Keratinocyte (primary cell): ENCODE measurements at regions not wholly inside any gene's neighbourhood (a gene's known extent, or its start where the extent isn't known, plus 50 kb on each side); places are given as distances from the start of the nearest gene placed in this dataset.
"Not testable (repeated sequence)": the region's sequence is repeated elsewhere in the genome, so short reads cannot be mapped to it uniquely, and the experiment has no call there.

Experiments used
- DNase-seq: peaks from one replicate; pipeline ENCODE4 v3.0.0-alpha.2; 2011; ENCODE audit warnings: low read depth, missing footprints, low spot score
- FAIRE-seq: peaks from 2 replicates; lab custom pipeline; 2011; peaks lifted over from hg19 to GRCh38; lab: Jason Lieb, UNC
- H2AFZ ChIP-seq: 2 replicates; pipeline ENCODE4 v1.6.0; 2012; ENCODE audit warnings: low read length, control low read depth, inconsistent platforms; ENCODE audit not compliant: control insufficient read depth
- H3K27ac ChIP-seq: 2 replicates; pipeline ENCODE4 v1.5.1; 2011; ENCODE audit warnings: low read length; ENCODE audit not compliant: control insufficient read depth, insufficient read depth
- H3K27me3 ChIP-seq: 3 replicates; pipeline ENCODE4 v1.6.0; 2011; ENCODE audit warnings: low read length; ENCODE audit not compliant: control insufficient read depth, insufficient read depth; ENCODE audit errors: extremely low read depth
- H3K36me3 ChIP-seq, 2 experiments: 2 replicates in 1 of 2; 3 replicates in 1 of 2; pipeline ENCODE4 v1.5.1; 2011; ENCODE audit warnings: low read length in 2 of 2, mild to moderate bottlenecking in 1 of 2; ENCODE audit not compliant: control insufficient read depth in 2 of 2, insufficient read depth in 2 of 2; ENCODE audit errors: extremely low read depth in 1 of 2
- H3K4me1 ChIP-seq: 3 replicates; pipeline ENCODE4 v1.5.1; 2011; ENCODE audit warnings: low read length; ENCODE audit not compliant: control insufficient read depth, insufficient read depth; ENCODE audit errors: extremely low read depth
- H3K4me2 ChIP-seq: 3 replicates; pipeline ENCODE4 v1.6.0; 2011; ENCODE audit warnings: low read depth, low read length; ENCODE audit not compliant: control insufficient read depth, insufficient read depth; ENCODE audit errors: extremely low read depth
- H3K4me3 ChIP-seq, 3 experiments: fragments of 200-600 bp in 1 of 3; sonication (generic) in 1 of 3; 2 replicates in 2 of 3; 3 replicates in 1 of 3; pipeline ENCODE4 v1.5.1; 2011 to 2016; ENCODE audit warnings: low read length in 3 of 3, mild to moderate bottlenecking in 3 of 3, control low read depth in 2 of 3, inconsistent platforms in 1 of 3, low read depth in 1 of 3, mixed read lengths in 1 of 3, mixed run types in 1 of 3, moderate library complexity in 1 of 3; ENCODE audit not compliant: control insufficient read depth in 2 of 3, insufficient read depth in 2 of 3; ENCODE audit errors: extremely low read depth in 1 of 3
- H3K79me2 ChIP-seq: 2 replicates; pipeline ENCODE4 v1.6.0; 2012; ENCODE audit warnings: low read length; ENCODE audit not compliant: control insufficient read depth, insufficient read depth
- H3K9ac ChIP-seq: 3 replicates; pipeline ENCODE4 v1.6.0; 2011; ENCODE audit warnings: low read length; ENCODE audit not compliant: control insufficient read depth, insufficient read depth; ENCODE audit errors: extremely low read depth
- H3K9me1 ChIP-seq: 3 replicates; pipeline ENCODE4 v1.6.0; 2011; ENCODE audit warnings: low read length; ENCODE audit not compliant: control insufficient read depth, insufficient read depth; ENCODE audit errors: extremely low read depth
- H3K9me3 ChIP-seq: 2 replicates; pipeline ENCODE4 v1.5.1; 2012; ENCODE audit warnings: low read depth, low read length; ENCODE audit not compliant: control insufficient read depth
- H4K20me1 ChIP-seq: 3 replicates; pipeline ENCODE4 v1.6.0; 2011; ENCODE audit warnings: low read length; ENCODE audit not compliant: control insufficient read depth, insufficient read depth; ENCODE audit errors: extremely low read depth
- dilution Hi-C: fragments of 300-500 bp; cut with MboI; formaldehyde crosslinking; loops from one replicate; pipeline ENCODE4 v1.7.0; 2020; ENCODE audit warnings: low sequenced_read_pairs; ENCODE audit not compliant: extremely low pct_ligation_motif_present

DNA sequence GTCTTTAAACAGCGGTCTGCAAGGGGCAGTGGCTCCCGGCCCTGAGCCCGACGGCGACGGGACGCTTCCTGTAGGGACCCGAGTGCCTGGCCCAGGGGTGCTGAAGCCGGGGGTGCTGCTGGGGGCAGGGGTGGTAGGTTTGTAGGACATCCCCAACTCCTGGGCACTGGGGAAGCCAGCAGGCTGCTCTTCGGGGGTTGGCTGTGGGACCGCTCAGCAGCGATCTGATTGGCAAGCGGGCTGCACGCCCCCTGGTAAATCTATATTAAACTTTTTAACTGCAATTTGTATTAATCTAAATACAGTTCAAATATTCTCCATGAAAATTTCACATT is 1510.0 kb downstream of the FOXD4L5 start:
- H3K9ac ChIP-seq, H3K79me2 ChIP-seq, H3K4me3 ChIP-seq, H4K20me1 ChIP-seq, dilution Hi-C loops, H2AFZ ChIP-seq, H3K4me2 ChIP-seq, FAIRE-seq, H3K27ac ChIP-seq, H3K27me3 ChIP-seq, H3K4me1 ChIP-seq, H3K36me3 ChIP-seq, H3K9me1 ChIP-seq, DNase-seq, H3K9me3 ChIP-seq: not testable (repeated sequence)

DNA sequence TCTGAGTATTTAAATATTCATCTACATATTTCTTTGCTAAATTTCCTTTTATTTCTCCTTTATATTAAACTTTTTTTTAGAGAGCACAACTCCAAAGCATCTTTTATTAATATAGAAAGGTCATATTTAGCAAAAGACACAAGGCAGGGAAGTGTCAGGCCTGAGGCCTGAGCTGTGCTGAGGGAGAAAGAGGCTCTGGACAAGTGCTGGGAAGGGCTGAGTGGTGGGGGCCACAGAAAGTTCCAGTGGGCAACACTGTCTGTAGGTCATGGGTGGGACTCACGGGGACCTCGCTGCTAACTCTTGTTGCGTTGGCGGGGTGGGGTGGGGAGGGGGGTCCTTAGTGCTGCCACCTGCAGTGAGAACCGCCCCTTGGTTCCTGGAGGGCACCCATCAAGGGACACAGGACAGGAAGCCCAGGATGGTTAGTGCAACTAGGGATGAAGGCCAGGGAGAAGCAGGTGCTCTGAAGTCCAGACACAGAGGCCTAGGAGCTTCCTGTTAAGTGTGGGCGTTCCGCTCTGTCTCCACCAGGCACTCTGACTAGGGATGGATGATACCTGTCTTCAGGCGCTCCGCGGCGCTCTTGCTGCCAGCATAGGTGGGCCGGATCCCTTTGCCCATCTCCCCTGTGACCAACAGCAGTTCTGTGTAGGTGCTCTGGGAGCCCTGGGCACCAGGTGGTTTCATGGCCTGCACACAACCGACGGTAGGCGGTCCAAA is 1510.5 kb downstream of the FOXD4L5 start:
- H3K27ac ChIP-seq, H4K20me1 ChIP-seq, H3K9me1 ChIP-seq, DNase-seq, H3K4me2 ChIP-seq, H3K4me3 ChIP-seq, H3K9ac ChIP-seq, FAIRE-seq, H3K36me3 ChIP-seq, H3K9me3 ChIP-seq, H2AFZ ChIP-seq, H3K4me1 ChIP-seq, H3K27me3 ChIP-seq, dilution Hi-C loops, H3K79me2 ChIP-seq: not testable (repeated sequence)

DNA sequence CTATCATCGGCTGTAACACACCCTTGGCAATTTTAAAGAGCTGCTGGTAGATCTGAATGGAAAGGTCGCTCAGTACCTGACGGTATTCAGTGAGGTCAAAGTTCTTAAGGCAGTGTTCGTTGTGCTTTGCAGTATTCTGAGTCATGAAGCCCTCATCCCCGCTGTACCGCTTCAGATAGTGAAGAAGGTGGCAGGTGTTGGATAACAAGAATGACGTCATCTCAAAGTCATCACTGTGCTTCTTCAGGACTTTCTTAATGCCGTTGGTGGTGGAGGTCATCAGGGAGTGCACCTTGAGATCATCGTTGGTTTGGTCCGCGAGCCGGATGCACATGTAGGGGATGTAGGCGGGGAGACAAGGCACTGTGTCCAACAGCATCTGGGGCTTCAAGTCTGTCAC is 1522.8 kb downstream of the FOXD4L5 start:
- H3K27ac ChIP-seq, FAIRE-seq, H3K36me3 ChIP-seq, H3K4me3 ChIP-seq, H3K4me1 ChIP-seq, DNase-seq, H3K9ac ChIP-seq, H3K27me3 ChIP-seq, dilution Hi-C loops, H3K9me1 ChIP-seq, H3K4me2 ChIP-seq, H3K79me2 ChIP-seq, H4K20me1 ChIP-seq, H2AFZ ChIP-seq, H3K9me3 ChIP-seq: not testable (repeated sequence)

DNA sequence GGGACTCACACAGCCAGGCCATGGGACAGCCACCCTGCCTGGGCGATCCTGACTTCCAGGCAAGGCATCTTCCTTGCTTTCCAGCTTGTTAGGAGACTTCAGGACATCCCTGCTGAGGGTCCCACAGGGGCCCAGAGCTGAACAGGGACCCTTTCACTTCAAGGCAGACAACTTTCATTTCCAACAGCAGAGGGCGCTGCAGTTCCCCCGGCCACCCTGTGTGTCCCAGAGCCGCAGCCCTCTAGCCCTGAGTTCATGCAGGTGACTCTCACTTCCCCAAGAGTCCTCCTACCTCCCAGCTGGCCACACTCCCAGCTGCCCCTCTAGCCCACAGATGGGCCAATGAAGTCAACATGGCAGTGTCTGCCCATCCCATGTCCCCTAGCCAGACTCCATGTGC is 1556.0 kb downstream of the FOXD4L5 start:
- H3K4me1 ChIP-seq, H3K27ac ChIP-seq: not testable (repeated sequence)

More for the DNA sequence above, 1556.0 kb downstream of the FOXD4L5 start:
- H3K36me3 ChIP-seq, DNase-seq, H3K27me3 ChIP-seq, H3K4me2 ChIP-seq, H3K79me2 ChIP-seq, dilution Hi-C loops, H2AFZ ChIP-seq, H3K9me1 ChIP-seq, H4K20me1 ChIP-seq, FAIRE-seq, H3K9ac ChIP-seq, H3K9me3 ChIP-seq, H3K4me3 ChIP-seq: not testable (repeated sequence)
